ENCODE measurements at regions not wholly inside any gene's neighbourhood (a gene's known extent, or its start where the extent isn't known, plus 50 kb on each side); places are given as distances from the start of the nearest gene placed in this dataset.

DNA sequence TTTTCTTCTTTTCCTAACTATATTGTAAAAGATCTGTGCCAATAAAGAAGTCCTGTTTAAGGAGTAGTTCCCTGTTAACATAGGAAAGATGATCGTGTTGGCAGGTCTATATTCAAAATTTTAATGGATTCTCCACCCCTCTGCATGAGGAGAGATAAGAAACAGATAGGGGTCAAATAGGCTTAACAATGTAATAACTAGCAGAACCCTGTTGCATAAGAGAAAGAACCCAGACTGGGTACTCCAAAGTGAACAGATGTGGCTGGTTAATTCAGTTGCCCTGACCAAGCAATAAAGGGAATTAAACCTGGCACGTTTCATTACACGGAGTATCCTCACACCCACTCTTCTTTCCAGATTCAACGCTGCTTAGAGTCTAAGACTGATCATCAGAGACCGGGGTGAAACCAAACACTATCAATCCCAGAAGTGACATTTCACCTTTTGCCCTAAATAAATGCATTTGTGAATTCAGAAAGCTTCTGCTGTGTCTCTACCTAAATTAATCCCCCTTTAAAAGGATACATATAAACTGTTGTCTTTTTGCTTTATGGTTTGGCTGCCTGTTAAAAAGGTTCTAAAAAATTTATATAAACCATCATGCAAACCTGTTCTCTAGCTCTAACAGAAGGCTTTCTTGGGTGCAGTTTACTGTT is 1276.9 kb upstream of the WWC1 start:
- H3K36me3 Mint-ChIP-seq (ENCODE audit: insufficient read depth, unreplicated experiment) = no peaks in the 10 kb centered on the region
- H3K9me3 Mint-ChIP-seq (ENCODE audit: unreplicated experiment) = no peaks in the 10 kb centered on the region
- no TSS peak for BruUV-seq (replicated peaks)
- H3K4me3 Mint-ChIP-seq (ENCODE audit: unreplicated experiment) = no peak overlapping the region
- ChIA-PET CTCF (interaction anchor here (0.8 kb wide), 1 partner anchor 16 kb away, joined by 3 read pairs; no protein-coding TSS in a partner anchor), POLR2A (no interaction called here)
- TF ChIP-seq, protein P1, sequence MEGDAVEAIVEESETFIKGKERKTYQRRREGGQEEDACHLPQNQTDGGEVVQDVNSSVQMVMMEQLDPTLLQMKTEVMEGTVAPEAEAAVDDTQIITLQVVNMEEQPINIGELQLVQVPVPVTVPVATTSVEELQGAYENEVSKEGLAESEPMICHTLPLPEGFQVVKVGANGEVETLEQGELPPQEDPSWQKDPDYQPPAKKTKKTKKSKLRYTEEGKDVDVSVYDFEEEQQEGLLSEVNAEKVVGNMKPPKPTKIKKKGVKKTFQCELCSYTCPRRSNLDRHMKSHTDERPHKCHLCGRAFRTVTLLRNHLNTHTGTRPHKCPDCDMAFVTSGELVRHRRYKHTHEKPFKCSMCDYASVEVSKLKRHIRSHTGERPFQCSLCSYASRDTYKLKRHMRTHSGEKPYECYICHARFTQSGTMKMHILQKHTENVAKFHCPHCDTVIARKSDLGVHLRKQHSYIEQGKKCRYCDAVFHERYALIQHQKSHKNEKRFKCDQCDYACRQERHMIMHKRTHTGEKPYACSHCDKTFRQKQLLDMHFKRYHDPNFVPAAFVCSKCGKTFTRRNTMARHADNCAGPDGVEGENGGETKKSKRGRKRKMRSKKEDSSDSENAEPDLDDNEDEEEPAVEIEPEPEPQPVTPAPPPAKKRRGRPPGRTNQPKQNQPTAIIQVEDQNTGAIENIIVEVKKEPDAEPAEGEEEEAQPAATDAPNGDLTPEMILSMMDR (IDR thresholded peaks at IDR 0.05; ENCODE audit: unreplicated experiment) = no peak
- no peak for DNase-seq (ENCODE audit: unreplicated experiment)
- H3K27ac Mint-ChIP-seq (ENCODE audit: low read depth, unreplicated experiment) = no peak overlapping the region
- intact Hi-C loops (cut with micrococcal nuclease) = no loop called here
- H3K27me3 Mint-ChIP-seq (ENCODE audit: insufficient read depth, unreplicated experiment) = no peaks in the 10 kb centered on the region
- no peaks in the 10 kb centered on the region for H3K4me1 Mint-ChIP-seq (ENCODE audit: insufficient read depth, unreplicated experiment)

DNA sequence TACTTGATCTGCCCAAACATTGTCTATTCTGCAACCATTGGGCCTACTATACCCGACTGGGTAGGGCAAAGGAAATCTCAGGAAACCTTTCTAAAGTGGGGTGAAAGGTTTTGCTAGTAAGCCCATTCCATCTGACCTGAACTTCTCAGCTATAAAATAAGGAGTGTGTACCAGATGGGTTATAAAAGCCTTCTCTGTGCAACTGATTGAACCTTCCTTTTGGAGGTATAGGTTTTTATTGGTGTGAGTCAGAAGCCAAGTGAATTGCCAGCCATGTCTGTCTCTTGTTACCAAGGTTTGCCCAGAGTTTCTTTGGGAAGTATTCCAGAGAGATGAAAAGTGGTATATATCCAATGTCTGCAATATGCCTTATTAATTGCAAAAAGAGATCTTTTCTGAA is 1271.0 kb upstream of the WWC1 start:
- no TSS peak for BruUV-seq (replicated peaks)
- no peak for DNase-seq (ENCODE audit: unreplicated experiment)
- Mint-ChIP-seq H3K27me3 (ENCODE audit: insufficient read depth, unreplicated experiment) (no peaks in the 10 kb centered on the region), H3K36me3 (ENCODE audit: insufficient read depth, unreplicated experiment) (no peaks in the 10 kb centered on the region), H3K9me3 (ENCODE audit: unreplicated experiment) (no peaks in the 10 kb centered on the region), H3K27ac (ENCODE audit: low read depth, unreplicated experiment) (no peak overlapping the region), H3K4me3 (ENCODE audit: unreplicated experiment) (no peak overlapping the region), H3K4me1 (ENCODE audit: insufficient read depth, unreplicated experiment) (no peaks in the 10 kb centered on the region)
- POLR2A ChIA-PET = no interaction called here
- intact Hi-C loops (cut with micrococcal nuclease) = no loop called here
- CTCF ChIA-PET = no interaction called here
- TF ChIP-seq, protein P1 (IDR thresholded peaks at IDR 0.05; ENCODE audit: unreplicated experiment) = no peak

- DNase-seq (ENCODE audit: unreplicated experiment) = no peak
- CTCF ChIA-PET = no interaction called here
- peaks cover 13% of the 10 kb centered on the region for H3K4me1 Mint-ChIP-seq (ENCODE audit: insufficient read depth, unreplicated experiment)
- no peaks in the 10 kb centered on the region for H3K9me3 Mint-ChIP-seq (ENCODE audit: unreplicated experiment)
- no TSS peak for BruUV-seq (replicated peaks)
- no peak overlapping the region for H3K27ac Mint-ChIP-seq (ENCODE audit: low read depth, unreplicated experiment)
- H3K27me3 Mint-ChIP-seq (ENCODE audit: insufficient read depth, unreplicated experiment) = no peaks in the 10 kb centered on the region
- no peak overlapping the region for H3K4me3 Mint-ChIP-seq (ENCODE audit: unreplicated experiment)
- intact Hi-C loops (cut with micrococcal nuclease) = no loop called here
- POLR2A ChIA-PET = no interaction called here
- TF ChIP-seq, protein P1 (IDR thresholded peaks at IDR 0.05; ENCODE audit: unreplicated experiment) = no peak
- no peaks in the 10 kb centered on the region for H3K36me3 Mint-ChIP-seq (ENCODE audit: insufficient read depth, unreplicated experiment)
Observed at GRCh38 chr5:167029488-167029887, 1262.0 kb upstream of the WWC1 start.

DNA sequence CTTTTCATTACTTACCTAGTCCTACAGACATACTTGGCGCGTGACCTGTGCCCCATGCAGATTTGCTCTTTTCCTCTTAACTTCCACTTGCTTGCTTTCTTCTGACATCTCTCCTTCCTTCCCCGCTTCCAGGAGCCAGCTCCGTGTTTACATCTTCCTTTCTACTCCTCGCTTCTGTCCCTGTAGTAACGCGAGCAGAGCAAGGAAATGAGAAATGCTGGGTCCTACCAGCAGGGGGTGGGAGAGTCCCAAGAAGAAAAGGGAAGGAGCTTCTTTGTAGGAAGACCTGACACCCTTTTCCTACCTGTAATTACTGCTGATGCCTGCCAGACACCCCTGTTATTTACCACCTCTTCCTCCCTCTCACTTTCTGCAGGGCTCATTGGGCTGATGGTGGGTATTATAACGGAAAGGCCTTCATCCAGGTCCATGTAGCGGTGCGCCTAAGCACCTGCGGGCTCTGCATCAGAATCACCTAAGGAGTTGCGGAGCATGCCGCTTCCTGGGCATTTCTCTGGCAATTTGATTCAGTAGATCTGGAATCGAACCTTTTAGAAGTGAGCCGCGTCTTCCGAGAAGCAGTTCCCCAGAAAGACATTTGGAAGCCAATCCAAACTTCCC is 1260.8 kb upstream of the WWC1 start:
- POLR2A ChIA-PET = no interaction called here

More for the DNA sequence above, 1260.8 kb upstream of the WWC1 start:
- CTCF ChIA-PET = interaction anchor here (0.5 to 1.0 kb wide), 5 partner anchors 11 to 1189 kb away, joined by 3 to 6 read pairs (median 3); no protein-coding TSS in a partner anchor
- no peaks in the 10 kb centered on the region for H3K27me3 Mint-ChIP-seq (ENCODE audit: insufficient read depth, unreplicated experiment)
- DNase-seq (ENCODE audit: unreplicated experiment) = peak; percentile 55
- TF ChIP-seq, protein P1 (IDR thresholded peaks at IDR 0.05; ENCODE audit: unreplicated experiment) = peak; percentile 43
- H3K9me3 Mint-ChIP-seq (ENCODE audit: unreplicated experiment) = no peaks in the 10 kb centered on the region
- BruUV-seq (replicated peaks) = no TSS peak
- intact Hi-C loops (cut with micrococcal nuclease) = no loop called here
- H3K36me3 Mint-ChIP-seq (ENCODE audit: insufficient read depth, unreplicated experiment) = no peaks in the 10 kb centered on the region
- H3K4me3 Mint-ChIP-seq (ENCODE audit: unreplicated experiment) = no peak overlapping the region
- peaks cover 13% of the 10 kb centered on the region for H3K4me1 Mint-ChIP-seq (ENCODE audit: insufficient read depth, unreplicated experiment)
- no peak overlapping the region for H3K27ac Mint-ChIP-seq (ENCODE audit: low read depth, unreplicated experiment)

All from MCF 10A (cell line).